HL-60 (cell line): ENCODE measurements at regions not wholly inside any gene's neighbourhood (a gene's known extent, or its start where the extent isn't known, plus 50 kb on each side); places are given as distances from the start of the nearest gene placed in this dataset.

Experiments used
- DNase-seq, 2 experiments: peaks; one replicate each; pipeline ENCODE4 v3.0.0-alpha.2; 2010 to 2020; ENCODE audit warnings: low read depth in 1 of 2, low spot score in 1 of 2
- H3K27ac ChIP-seq: fragments of 250-450 bp; sonication (Bioruptor Pico); replicated peaks from 2 replicates; pipeline ENCODE4 v1.5.1; 2020; ENCODE audit warnings: mild to moderate bottlenecking, moderate library complexity
- H3K27me3 ChIP-seq: fragments of 250-450 bp; sonication (Bioruptor Pico); 2 replicates; pipeline ENCODE4 v1.5.1; 2021; ENCODE audit warnings: mild to moderate bottlenecking, moderate library complexity; ENCODE audit not compliant: insufficient read depth, poor library complexity, severe bottlenecking
- H3K4me3 ChIP-seq: replicated peaks from 2 replicates; pipeline ENCODE4 v1.5.1; 2011; ENCODE audit warnings: mild to moderate bottlenecking, control low read depth, low read length; ENCODE audit not compliant: insufficient read depth
- GABPA ChIP-seq: IDR thresholded peaks from 2 replicates; pipeline ENCODE4 v1.6.1; 2012; ENCODE audit warnings: low read depth
- POLR2AphosphoS5 ChIP-seq: IDR thresholded peaks from 2 replicates; pipeline ENCODE4 v1.6.1; 2012; ENCODE audit warnings: low read depth
- SPI1 ChIP-seq: IDR thresholded peaks from 2 replicates; pipeline ENCODE4 v1.6.1; 2012; ENCODE audit warnings: low read depth, mild to moderate bottlenecking, borderline replicate concordance
- TF ChIP-seq, protein P1 (sequence below): IDR thresholded peaks from 2 replicates; pipeline ENCODE4 v1.6.1; 2012; ENCODE audit warnings: low read depth; ENCODE audit not compliant: insufficient replicate concordance
- TF ChIP-seq, protein P2 (sequence below): IDR thresholded peaks from one replicate; pipeline ENCODE4 v1.5.1; 2011; ENCODE audit warnings: low read length, control low read depth, inconsistent platforms; ENCODE audit not compliant: insufficient read depth

DNA sequence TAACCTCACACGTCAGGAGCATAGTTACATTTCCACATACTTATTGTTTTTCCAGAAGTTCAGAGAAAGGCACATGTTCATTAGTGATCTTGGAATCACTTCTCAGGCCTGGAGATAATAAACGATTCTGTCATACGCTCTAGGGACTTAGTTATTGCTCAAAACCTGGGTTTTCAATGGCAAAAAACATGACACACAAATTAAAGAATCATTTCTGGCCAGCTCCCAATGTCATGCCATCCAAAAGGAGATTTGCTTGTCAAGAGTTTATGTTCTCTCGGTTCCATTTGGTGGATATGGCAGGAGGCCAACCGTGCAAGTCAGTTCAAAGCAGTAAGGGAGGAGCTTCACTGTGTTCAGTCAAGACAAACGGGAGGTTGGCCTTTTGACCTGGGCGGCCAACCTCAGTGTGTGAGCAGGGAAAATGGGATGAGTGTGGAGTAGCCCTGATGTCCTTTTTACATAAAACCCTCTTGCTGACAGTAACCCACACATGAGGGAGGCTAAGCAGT is 123.4 kb downstream of the NXNL2 start:
- Histone ChIP-seq H3K27me3 (no peaks in the 10 kb centered on the region), H3K4me3 (no peak overlapping the region), H3K27ac (no peak overlapping the region)
- TF ChIP-seq, protein P1, sequence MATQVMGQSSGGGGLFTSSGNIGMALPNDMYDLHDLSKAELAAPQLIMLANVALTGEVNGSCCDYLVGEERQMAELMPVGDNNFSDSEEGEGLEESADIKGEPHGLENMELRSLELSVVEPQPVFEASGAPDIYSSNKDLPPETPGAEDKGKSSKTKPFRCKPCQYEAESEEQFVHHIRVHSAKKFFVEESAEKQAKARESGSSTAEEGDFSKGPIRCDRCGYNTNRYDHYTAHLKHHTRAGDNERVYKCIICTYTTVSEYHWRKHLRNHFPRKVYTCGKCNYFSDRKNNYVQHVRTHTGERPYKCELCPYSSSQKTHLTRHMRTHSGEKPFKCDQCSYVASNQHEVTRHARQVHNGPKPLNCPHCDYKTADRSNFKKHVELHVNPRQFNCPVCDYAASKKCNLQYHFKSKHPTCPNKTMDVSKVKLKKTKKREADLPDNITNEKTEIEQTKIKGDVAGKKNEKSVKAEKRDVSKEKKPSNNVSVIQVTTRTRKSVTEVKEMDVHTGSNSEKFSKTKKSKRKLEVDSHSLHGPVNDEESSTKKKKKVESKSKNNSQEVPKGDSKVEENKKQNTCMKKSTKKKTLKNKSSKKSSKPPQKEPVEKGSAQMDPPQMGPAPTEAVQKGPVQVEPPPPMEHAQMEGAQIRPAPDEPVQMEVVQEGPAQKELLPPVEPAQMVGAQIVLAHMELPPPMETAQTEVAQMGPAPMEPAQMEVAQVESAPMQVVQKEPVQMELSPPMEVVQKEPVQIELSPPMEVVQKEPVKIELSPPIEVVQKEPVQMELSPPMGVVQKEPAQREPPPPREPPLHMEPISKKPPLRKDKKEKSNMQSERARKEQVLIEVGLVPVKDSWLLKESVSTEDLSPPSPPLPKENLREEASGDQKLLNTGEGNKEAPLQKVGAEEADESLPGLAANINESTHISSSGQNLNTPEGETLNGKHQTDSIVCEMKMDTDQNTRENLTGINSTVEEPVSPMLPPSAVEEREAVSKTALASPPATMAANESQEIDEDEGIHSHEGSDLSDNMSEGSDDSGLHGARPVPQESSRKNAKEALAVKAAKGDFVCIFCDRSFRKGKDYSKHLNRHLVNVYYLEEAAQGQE: no peak
- TF ChIP-seq POLR2AphosphoS5: no peak
- TF ChIP-seq SPI1: no peak
- TF ChIP-seq, protein P2, sequence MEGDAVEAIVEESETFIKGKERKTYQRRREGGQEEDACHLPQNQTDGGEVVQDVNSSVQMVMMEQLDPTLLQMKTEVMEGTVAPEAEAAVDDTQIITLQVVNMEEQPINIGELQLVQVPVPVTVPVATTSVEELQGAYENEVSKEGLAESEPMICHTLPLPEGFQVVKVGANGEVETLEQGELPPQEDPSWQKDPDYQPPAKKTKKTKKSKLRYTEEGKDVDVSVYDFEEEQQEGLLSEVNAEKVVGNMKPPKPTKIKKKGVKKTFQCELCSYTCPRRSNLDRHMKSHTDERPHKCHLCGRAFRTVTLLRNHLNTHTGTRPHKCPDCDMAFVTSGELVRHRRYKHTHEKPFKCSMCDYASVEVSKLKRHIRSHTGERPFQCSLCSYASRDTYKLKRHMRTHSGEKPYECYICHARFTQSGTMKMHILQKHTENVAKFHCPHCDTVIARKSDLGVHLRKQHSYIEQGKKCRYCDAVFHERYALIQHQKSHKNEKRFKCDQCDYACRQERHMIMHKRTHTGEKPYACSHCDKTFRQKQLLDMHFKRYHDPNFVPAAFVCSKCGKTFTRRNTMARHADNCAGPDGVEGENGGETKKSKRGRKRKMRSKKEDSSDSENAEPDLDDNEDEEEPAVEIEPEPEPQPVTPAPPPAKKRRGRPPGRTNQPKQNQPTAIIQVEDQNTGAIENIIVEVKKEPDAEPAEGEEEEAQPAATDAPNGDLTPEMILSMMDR: no peak
- TF ChIP-seq GABPA: no peak
- DNase-seq: no peak

DNA sequence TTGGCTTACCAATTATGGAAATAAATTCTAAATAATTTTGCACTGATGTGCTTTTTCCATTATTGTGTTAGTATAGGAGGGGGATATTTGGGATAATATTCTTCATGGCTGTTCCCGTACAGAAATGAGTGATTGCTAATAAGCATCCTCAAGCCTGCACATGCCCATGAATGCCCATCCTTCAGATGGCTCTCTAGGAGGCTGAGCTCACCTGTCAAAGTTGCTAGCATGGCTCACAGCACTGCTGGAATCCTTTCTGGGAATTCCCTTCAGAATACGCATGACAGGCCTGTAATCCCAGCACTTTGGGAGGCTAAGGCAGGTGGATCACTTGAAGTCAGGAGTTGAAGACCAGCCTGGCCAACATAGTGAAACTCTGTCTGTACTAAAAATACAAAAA is 124.1 kb downstream of the NXNL2 start:
- no peak overlapping the region for H3K27ac ChIP-seq
- H3K4me3 ChIP-seq: no peak overlapping the region
- no peak for DNase-seq
- TF ChIP-seq, protein P2: no peak
- TF ChIP-seq GABPA (no peak), SPI1 (no peak), POLR2AphosphoS5 (no peak)
- TF ChIP-seq, protein P1: no peak
- no peaks in the 10 kb centered on the region for H3K27me3 ChIP-seq

DNA sequence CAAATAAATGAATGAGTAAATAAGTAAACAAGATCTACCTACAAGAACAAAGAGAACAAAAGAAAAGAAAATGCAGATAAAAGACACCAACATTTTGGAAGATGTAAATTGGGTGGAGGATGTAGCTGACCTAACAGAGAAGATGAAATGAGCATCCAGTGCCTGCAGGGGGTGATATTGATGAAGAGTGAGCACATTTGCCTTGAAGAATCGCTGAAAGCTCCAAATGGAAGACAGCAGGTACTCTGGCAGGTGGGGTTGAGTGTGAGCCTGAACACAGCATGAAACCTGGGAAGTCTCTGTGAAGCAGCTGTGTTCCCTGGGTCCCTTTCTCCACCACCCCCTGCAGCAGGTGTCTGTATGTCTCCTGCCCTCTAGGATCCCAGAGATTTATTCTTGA is 125.6 kb downstream of the NXNL2 start:
- TF ChIP-seq, protein P2: peak; percentile 11
- TF ChIP-seq, protein P1: no peak
- no peak for TF ChIP-seq GABPA
- Histone ChIP-seq H3K27ac (no peak overlapping the region), H3K27me3 (no peaks in the 10 kb centered on the region), H3K4me3 (no peak overlapping the region)
- peak in 1 of 2 experiments; percentile 38 for DNase-seq
